Ovary (tissue), 7 donors: ENCODE measurements at regions not wholly inside any gene's neighbourhood (a gene's known extent, or its start where the extent isn't known, plus 50 kb on each side); places are given as distances from the start of the nearest gene placed in this dataset.

Experiments used
- DNase-seq, 5 donors: peaks; one replicate each; pipeline ENCODE4 v3.0.0-alpha.2; 2019 to 2020
- H3K27ac ChIP-seq, 2 donors: fragments of 200-600 bp; one replicate each; pipeline versions ENCODE4 v1.5.1 to v1.8.0; 2019 to 2022
- H3K27me3 ChIP-seq: fragments of 200-600 bp; one replicate; pipeline ENCODE4 v1.8.0; 2022
- H3K36me3 ChIP-seq: fragments of 200-600 bp; sonication (generic); one replicate; pipeline ENCODE4 v1.5.1; 2019
- H3K4me1 ChIP-seq: one replicate; pipeline ENCODE4 v1.8.1; 2013; ENCODE audit warnings: mild to moderate bottlenecking, moderate library complexity; ENCODE audit not compliant: insufficient read depth
- H3K4me3 ChIP-seq: fragments of 200-600 bp; sonication (generic); one replicate; pipeline ENCODE4 v1.5.1; 2017
- H3K9me3 ChIP-seq, 2 donors: fragments of 200-600 bp in 1 of 2; sonication (generic) in 1 of 2; one replicate each; pipeline versions ENCODE4 v1.5.1 to v1.8.1; 2013 to 2019; ENCODE audit warnings: mild to moderate bottlenecking in 1 of 2, moderate library complexity in 1 of 2
- CTCF ChIP-seq, 3 donors: fragments of 450-650 bp in 2 of 3; fragments of 200-600 bp in 1 of 3; IDR thresholded peaks; one replicate each; pipeline versions ENCODE4 v1.5.1 to v1.8.0; 2016 to 2022; ENCODE audit warnings: antibody characterized with exemption in 3 of 3, mild to moderate bottlenecking in 1 of 3
- EP300 ChIP-seq: sonication (generic); formaldehyde crosslinking; IDR thresholded peaks from one replicate; pipeline ENCODE4 v1.6.1; 2017; ENCODE audit warnings: antibody characterized with exemption
- POLR2A ChIP-seq: fragments of 450-650 bp; IDR thresholded peaks from one replicate; pipeline ENCODE4 v1.6.1; 2017; ENCODE audit warnings: antibody characterized with exemption, mild to moderate bottlenecking, moderate library complexity
- WGBS, 3 donors: extraction: QIAGEN DNeasy Blood & Tissue Kit in 1 of 3; methylation state at CpG; one replicate each; pipeline versions ENCODE4 v1.1.5 to v1.1.7; 2013 to 2017; 5-methylcytosine and 5-hydroxymethylcytosine counted together
- intact Hi-C, 4 donors: fragments of 100-400 bp; cut with DNase I; formaldehyde crosslinking; loops; one replicate each; pipeline versions ENCODE4 v1.11.0 to v1.15.1; 2022 to 2023
- donor health status: DM: no; HTN: no; CAD: no; lungs with moderate emphysema.
- donor health status: DM: no; HTN: no; CAD: no.
- donor health status: Bipolar disorder and iron deficiency.
- donor health status: DM: no; HTN: no; CAD: no.
- donor health status: DM: yes; HTN: yes; CAD: no.

GRCh38 chr11:19519353-19519752, 193.3 kb upstream of the NAV2 start:
- no peak for TF ChIP-seq POLR2A
- no peak for TF ChIP-seq CTCF (IDR thresholded peaks at IDR 0.05)
- no peak for TF ChIP-seq EP300
- H3K27ac ChIP-seq = no peak overlapping the region

DNA sequence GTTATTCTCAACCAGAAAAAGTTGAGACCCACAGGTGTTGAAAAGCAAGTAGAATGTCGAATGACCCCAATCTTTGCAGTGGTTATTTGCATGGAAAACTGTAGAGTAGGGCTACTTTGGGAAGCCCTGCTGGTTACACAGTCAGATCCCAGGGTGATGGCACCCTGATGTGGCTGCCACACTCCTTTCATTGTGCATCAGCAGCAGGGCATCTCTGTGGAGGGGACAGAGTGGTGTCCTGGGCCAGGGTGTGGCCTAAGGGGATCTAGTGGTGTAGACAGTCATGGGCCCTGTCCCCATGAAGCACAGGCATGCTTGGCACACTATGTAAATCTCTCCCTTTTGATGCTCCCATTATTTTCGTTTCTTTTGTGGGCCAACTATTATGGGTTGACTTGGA, 199.4 kb upstream of the NAV2 start:
- Histone ChIP-seq H3K27ac (no peak overlapping the region), H3K4me3 (no peak overlapping the region), H3K9me3 (no peaks in the 10 kb centered on the region), H3K4me1 (peaks cover 3% of the 10 kb centered on the region), H3K36me3 (no peaks in the 10 kb centered on the region), H3K27me3 (no peaks in the 10 kb centered on the region)
- intact Hi-C loops = no loop called here
- 77 to 89% (median 87%) methylated on average over 2 of the region's 2 CpGs for WGBS, 3 donors
- TF ChIP-seq CTCF (IDR thresholded peaks at IDR 0.05) (no peak), EP300 (no peak), POLR2A (no peak)
- no peak for DNase-seq

More at GRCh38 chr11:19519353-19519752, 193.3 kb upstream of the NAV2 start:
- no peak overlapping the region for H3K4me3 ChIP-seq
- intact Hi-C loops = no loop called here
- no peaks in the 10 kb centered on the region for H3K4me1 ChIP-seq
- no peaks in the 10 kb centered on the region for H3K9me3 ChIP-seq
- H3K36me3 ChIP-seq = no peaks in the 10 kb centered on the region
- 47 to 61% (median 50%) methylated on average over 4 of the region's 4 CpGs for whole genome bisulfite sequencing, 3 donors
- H3K27me3 ChIP-seq = no peaks in the 10 kb centered on the region
- DNase-seq = no peak

DNA sequence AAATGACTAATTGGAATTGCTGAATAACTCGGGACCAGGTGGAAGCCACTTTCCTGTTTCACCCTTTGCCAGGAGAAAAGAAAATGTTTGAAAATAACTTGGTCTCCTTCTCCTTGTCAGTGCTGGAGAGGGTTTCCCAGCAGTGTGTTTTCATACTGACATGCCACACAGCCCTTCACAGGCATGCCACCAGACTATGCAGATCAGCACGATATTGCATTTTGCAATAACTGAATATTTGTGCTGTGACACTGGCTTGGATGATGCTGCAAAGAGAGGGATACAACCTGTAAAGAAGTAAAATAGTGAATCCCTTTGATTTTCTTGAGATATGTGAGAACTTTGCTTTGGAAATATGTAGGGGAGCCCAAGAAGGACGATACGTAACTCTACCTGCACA, 200.0 kb upstream of the NAV2 start:
- Histone ChIP-seq H3K9me3 (no peaks in the 10 kb centered on the region), H3K27ac (no peak overlapping the region), H3K4me1 (peaks cover 3% of the 10 kb centered on the region), H3K27me3 (no peaks in the 10 kb centered on the region), H3K4me3 (no peak overlapping the region), H3K36me3 (no peaks in the 10 kb centered on the region)
- intact Hi-C loops = no loop called here
- TF ChIP-seq CTCF (IDR thresholded peaks at IDR 0.05) (no peak), POLR2A (no peak), EP300 (no peak)
- WGBS, 3 donors = 60 to 71% (median 71%) methylated on average over 4 of the region's 4 CpGs
- DNase-seq = no peak

- H3K36me3 ChIP-seq = no peaks in the 10 kb centered on the region
- WGBS, 3 donors = 9 to 15% (median 12%) methylated on average over 9 of the region's 9 CpGs
- H3K9me3 ChIP-seq = no peaks in the 10 kb centered on the region
- no peak overlapping the region for H3K27ac ChIP-seq
- TF ChIP-seq POLR2A = no peak
- no peak for TF ChIP-seq CTCF (IDR thresholded peaks at IDR 0.05)
- TF ChIP-seq EP300 = no peak
- peaks cover 3% of the 10 kb centered on the region for H3K4me1 ChIP-seq
- intact Hi-C loops = no loop called here
- no peaks in the 10 kb centered on the region for H3K27me3 ChIP-seq
- peak in 4 of 5 donors; percentile 20 to 38 (median 28) for DNase-seq
- no peak overlapping the region for H3K4me3 ChIP-seq
Observed at GRCh38 chr11:19511413-19512183, 201.0 kb upstream of the NAV2 start.
